ENCODE measurements at regions not wholly inside any gene's neighbourhood (a gene's known extent, or its start where the extent isn't known, plus 50 kb on each side); places are given as distances from the start of the nearest gene placed in this dataset.

- TF ChIP-seq, protein P1, sequence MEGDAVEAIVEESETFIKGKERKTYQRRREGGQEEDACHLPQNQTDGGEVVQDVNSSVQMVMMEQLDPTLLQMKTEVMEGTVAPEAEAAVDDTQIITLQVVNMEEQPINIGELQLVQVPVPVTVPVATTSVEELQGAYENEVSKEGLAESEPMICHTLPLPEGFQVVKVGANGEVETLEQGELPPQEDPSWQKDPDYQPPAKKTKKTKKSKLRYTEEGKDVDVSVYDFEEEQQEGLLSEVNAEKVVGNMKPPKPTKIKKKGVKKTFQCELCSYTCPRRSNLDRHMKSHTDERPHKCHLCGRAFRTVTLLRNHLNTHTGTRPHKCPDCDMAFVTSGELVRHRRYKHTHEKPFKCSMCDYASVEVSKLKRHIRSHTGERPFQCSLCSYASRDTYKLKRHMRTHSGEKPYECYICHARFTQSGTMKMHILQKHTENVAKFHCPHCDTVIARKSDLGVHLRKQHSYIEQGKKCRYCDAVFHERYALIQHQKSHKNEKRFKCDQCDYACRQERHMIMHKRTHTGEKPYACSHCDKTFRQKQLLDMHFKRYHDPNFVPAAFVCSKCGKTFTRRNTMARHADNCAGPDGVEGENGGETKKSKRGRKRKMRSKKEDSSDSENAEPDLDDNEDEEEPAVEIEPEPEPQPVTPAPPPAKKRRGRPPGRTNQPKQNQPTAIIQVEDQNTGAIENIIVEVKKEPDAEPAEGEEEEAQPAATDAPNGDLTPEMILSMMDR (IDR thresholded peaks at IDR 0.05; ENCODE audit: low read length) = no peak
- no peak for TF ChIP-seq EZH2 (optimal IDR thresholded peaks at IDR 0.05; ENCODE audit: low read depth, low read length)
Measured at GRCh38 chr7:47654672-47655298, 72.9 kb upstream of the TNS3 start.

Data from MM.1S (cell line).